ENCODE measurements at regions not wholly inside any gene's neighbourhood (a gene's known extent, or its start where the extent isn't known, plus 50 kb on each side); places are given as distances from the start of the nearest gene placed in this dataset.
A peak's percentile ranks its signal among the peaks of the same experiment; 100 is the strongest.

- Histone ChIP-seq H3K36me3 (no peaks in the 10 kb centered on the region), H3K9me3 (no peaks in the 10 kb centered on the region), H3K4me3 (no peak overlapping the region), H3K27ac (peak overlapping the region in 3 of 5 donors; percentile 17 to 60 (median 41)), H3K27me3 (no peaks in the 10 kb centered on the region), H3K4me1 (peaks cover 0 to 15% (median 2%) of the 10 kb centered on the region in 4 donors)
- intact Hi-C loops (cut with DNase I; ENCODE audit: low total_unique reads), result no loop called here
- DNase-seq, result no peak
- 34 to 42% (median 40%) methylated on average over 3 of the region's 3 CpGs for WGBS, 5 donors
- TF ChIP-seq EP300 (IDR thresholded peaks at IDR 0.05) (no peak), CTCF (IDR thresholded peaks at IDR 0.05) (no peak), POLR2AphosphoS5 (IDR thresholded peaks at IDR 0.05) (no peak), POLR2A (IDR thresholded peaks at IDR 0.05) (no peak)
These were observed 852.4 kb upstream of the ADAMTS5 start for GRCh38 chr21:27819299-27819698.

- H3K4me1 ChIP-seq, result peaks cover 0 to 17% (median 2%) of the 10 kb centered on the region in 4 donors
- H3K27me3 ChIP-seq, result no peaks in the 10 kb centered on the region
- no peak for DNase-seq
- H3K27ac ChIP-seq, result peak overlapping the region in 3 of 5 donors; percentile 17 to 60 (median 41)
- no peak overlapping the region for H3K4me3 ChIP-seq
- no peaks in the 10 kb centered on the region for H3K36me3 ChIP-seq
- no peaks in the 10 kb centered on the region for H3K9me3 ChIP-seq
- intact Hi-C loops (cut with DNase I; ENCODE audit: low total_unique reads), result no loop called here
- no peak for TF ChIP-seq CTCF (IDR thresholded peaks at IDR 0.05)
- no peak for TF ChIP-seq POLR2A (IDR thresholded peaks at IDR 0.05)
- no peak for TF ChIP-seq EP300 (IDR thresholded peaks at IDR 0.05)
- TF ChIP-seq POLR2AphosphoS5 (IDR thresholded peaks at IDR 0.05), result no peak
- 74 to 85% (median 78%) methylated on average over 4 of the region's 4 CpGs for WGBS, 5 donors
These were observed 852.0 kb upstream of the ADAMTS5 start for GRCh38 chr21:27818847-27819246.

GRCh38 chr21:27817902-27818623, 851.2 kb upstream of the ADAMTS5 start:
- 71 to 92% (median 84%) methylated on average over 5 of the region's 5 CpGs for WGBS, 5 donors
- no peak for DNase-seq

GRCh38 chr21:27817074-27817473, 850.2 kb upstream of the ADAMTS5 start:
- intact Hi-C loops (cut with DNase I; ENCODE audit: low total_unique reads), result no loop called here
- Histone ChIP-seq H3K4me3 (no peak overlapping the region), H3K27me3 (no peaks in the 10 kb centered on the region), H3K9me3 (no peaks in the 10 kb centered on the region), H3K4me1 (peaks cover 0 to 24% (median 2%) of the 10 kb centered on the region in 4 donors), H3K27ac (peak overlapping the region in 3 of 5 donors; percentile 15 to 50 (median 22)), H3K36me3 (no peaks in the 10 kb centered on the region)
- WGBS, 5 donors, result 23 to 31% (median 28%) methylated on average over 1 of the region's 1 CpG
- TF ChIP-seq EP300 (IDR thresholded peaks at IDR 0.05) (no peak), CTCF (IDR thresholded peaks at IDR 0.05) (no peak), POLR2A (IDR thresholded peaks at IDR 0.05) (no peak), POLR2AphosphoS5 (IDR thresholded peaks at IDR 0.05) (no peak)
- DNase-seq, result peak in 1 of 2 donors; percentile 69

More at GRCh38 chr21:27817902-27818623, 851.2 kb upstream of the ADAMTS5 start:
- no peak overlapping the region for H3K4me3 ChIP-seq
- peak overlapping the region in 3 of 5 donors; percentile 2 to 60 (median 32) for H3K27ac ChIP-seq
- H3K9me3 ChIP-seq, result no peaks in the 10 kb centered on the region
- peaks cover 0 to 24% (median 2%) of the 10 kb centered on the region in 4 donors for H3K4me1 ChIP-seq
- intact Hi-C loops (cut with DNase I; ENCODE audit: low total_unique reads), result no loop called here
- TF ChIP-seq POLR2A (IDR thresholded peaks at IDR 0.05) (no peak), POLR2AphosphoS5 (IDR thresholded peaks at IDR 0.05) (no peak), CTCF (IDR thresholded peaks at IDR 0.05) (no peak), EP300 (IDR thresholded peaks at IDR 0.05) (no peak)
- H3K27me3 ChIP-seq, result no peaks in the 10 kb centered on the region
- no peaks in the 10 kb centered on the region for H3K36me3 ChIP-seq
